K562 (cell line): ENCODE measurements at regions not wholly inside any gene's neighbourhood (a gene's known extent, or its start where the extent isn't known, plus 50 kb on each side); places are given as distances from the start of the nearest gene placed in this dataset.

Experiments used
- FOXJ2 ChIP-seq: fragments of 200-800 bp; sonication (Bioruptor generic); IDR thresholded peaks from 2 replicates; pipeline ENCODE4 v1.6.1; 2016; ENCODE audit warnings: missing genetic modification characterization, missing compliant biosample characterization
- KAT7 ChIP-seq: sonication (generic); formaldehyde crosslinking; IDR thresholded peaks from 2 replicates; pipeline ENCODE4 v1.8.0; 2022; ENCODE audit warnings: missing genetic modification reagents, mild to moderate bottlenecking, borderline replicate concordance
- MYBL2 ChIP-seq, 2 experiments: fragments of 450-650 bp in 1 of 2; sonication (generic) in 1 of 2; formaldehyde crosslinking in 1 of 2; IDR thresholded peaks; 2 replicates each; pipeline versions ENCODE4 v1.6.1 to v1.8.1; 2017 to 2022; ENCODE audit warnings: borderline replicate concordance in 1 of 2, inconsistent platforms in 1 of 2, low read depth in 1 of 2, mild to moderate bottlenecking in 1 of 2, missing genetic modification reagents in 1 of 2, moderate library complexity in 1 of 2
- MYNN ChIP-seq, 2 experiments: sonication (generic); formaldehyde crosslinking in 1 of 2; IDR thresholded peaks; 2 replicates each; pipeline versions ENCODE4 v1.5.0 to v1.6.1; 2016 to 2020; ENCODE audit warnings: antibody characterized with exemption in 1 of 2, missing genetic modification reagents in 1 of 2
- NFE2 ChIP-seq: IDR thresholded peaks from 2 replicates; pipeline ENCODE4 v1.6.1; 2014; ENCODE audit warnings: antibody characterized with exemption, low read depth
- NRF1 ChIP-seq, 2 experiments: fragments of 450-650 bp; IDR thresholded peaks in 1 of 2; conservative IDR thresholded peaks in 1 of 2; 2 replicates each; pipeline ENCODE4 v1.6.1; 2014; ENCODE audit warnings: mild to moderate bottlenecking in 2 of 2
- PHF8 ChIP-seq: fragments of 200-600 bp; sonication (generic); IDR thresholded peaks from 2 replicates; pipeline ENCODE4 v1.6.1; 2012; ENCODE audit warnings: mixed run types, mild to moderate bottlenecking, inconsistent platforms, low read length, moderate library complexity, borderline replicate concordance
- POLR2AphosphoS5 ChIP-seq: IDR thresholded peaks from 2 replicates; pipeline ENCODE4 v1.6.1; 2011; ENCODE audit warnings: mild to moderate bottlenecking, low read depth, low read length, moderate library complexity; ENCODE audit not compliant: control insufficient read depth, insufficient read depth
- SREBF2 ChIP-seq: sonication (generic); formaldehyde crosslinking; IDR thresholded peaks from 2 replicates; pipeline ENCODE4 v1.4.0; 2020; ENCODE audit warnings: mild to moderate bottlenecking, missing genetic modification reagents
- YY1 ChIP-seq, 3 experiments: IDR thresholded peaks; 2 replicates each; pipeline ENCODE4 v1.6.1; 2011; ENCODE audit warnings: low read length in 2 of 3, mild to moderate bottlenecking in 2 of 3, moderate library complexity in 2 of 3, borderline replicate concordance in 1 of 3, control low read depth in 1 of 3, low read depth in 1 of 3; ENCODE audit not compliant: insufficient read depth in 3 of 3, insufficient replicate concordance in 2 of 3, control insufficient read depth in 1 of 3, insufficient read length in 1 of 3; ENCODE audit errors: extremely low read depth in 1 of 3
- ZBTB7A ChIP-seq: IDR thresholded peaks from 2 replicates; pipeline ENCODE4 v1.6.1; 2011; ENCODE audit warnings: low read depth, mild to moderate bottlenecking, low read length, moderate library complexity, borderline replicate concordance; ENCODE audit not compliant: control insufficient read depth

GRCh38 chr2:126389446-126389845 lies 266.5 kb upstream of the GYPC start:
- TF ChIP-seq MYBL2 (IDR thresholded peaks at IDR 0.05; ENCODE audit: low read depth) (no peak), MYBL2 (CRISPR knock-in tag; IDR thresholded peaks at IDR 0.05; ENCODE audit: borderline replicate concordance) (no peak), FOXJ2 (tag) (no peak), NRF1 (conservative IDR thresholded peaks at IDR 0.05 in 1 of 2, IDR thresholded peaks at IDR 0.05 in 1 of 2) (no peak), POLR2AphosphoS5 (no peak), SREBF2 (no peak), YY1 (IDR thresholded peaks at IDR 0.05; ENCODE audit: borderline replicate concordance in 1 of 3, control insufficient read depth in 1 of 3, extremely low read depth in 1 of 3, insufficient read depth in 3 of 3, insufficient read length in 1 of 3, insufficient replicate concordance in 2 of 3, low read depth in 1 of 3, low read length in 2 of 3) (no peak), PHF8 (no peak), NFE2 (no peak), ZBTB7A (no peak), MYNN (IDR thresholded peaks at IDR 0.05) (no peak), MYNN (CRISPR knock-in tag; IDR thresholded peaks at IDR 0.05) (no peak), KAT7 (CRISPR knock-in tag) (no peak)
